ENCODE measurements at regions not wholly inside any gene's neighbourhood (a gene's known extent, or its start where the extent isn't known, plus 50 kb on each side); places are given as distances from the start of the nearest gene placed in this dataset.
A peak's percentile ranks its signal among the peaks of the same experiment; 100 is the strongest.

DNA sequence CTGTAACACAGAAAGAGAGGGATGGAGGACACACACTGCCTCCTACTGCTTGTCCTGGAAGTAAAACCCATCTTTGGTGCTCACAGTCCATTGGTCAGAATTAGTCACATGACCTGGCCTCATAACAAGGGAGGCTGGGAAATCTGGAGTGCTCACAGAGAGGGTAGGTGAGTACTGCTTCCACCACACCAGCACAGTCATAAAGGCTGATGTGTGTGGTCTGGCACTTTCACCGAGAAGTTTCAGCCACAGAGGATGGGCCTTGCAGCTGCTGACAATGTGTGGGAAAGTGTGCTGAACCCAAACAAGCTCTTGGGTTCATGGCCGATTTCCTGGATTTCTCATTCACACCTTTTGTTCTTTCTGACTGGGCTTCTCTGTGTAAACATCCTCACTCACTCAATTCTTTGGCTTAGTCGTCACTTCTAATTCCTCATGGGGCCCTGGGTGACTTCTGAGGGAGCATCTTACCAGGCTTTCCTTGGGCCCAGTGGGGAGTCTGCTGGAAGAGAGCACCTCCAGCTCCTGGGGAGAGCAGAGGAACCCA, 100.7 kb downstream of the ASB7 start:
- peak overlapping the region; percentile 71 for H3K27ac Mint-ChIP-seq
- intact Hi-C loops (cut with micrococcal nuclease): loop anchor here (1.0 kb wide), 1 partner anchor 106 kb away; no protein-coding TSS in a partner anchor
- no peak overlapping the region for H3K4me3 Mint-ChIP-seq
- H3K36me3 Mint-ChIP-seq (ENCODE audit: low read depth): no peaks in the 10 kb centered on the region
- H3K4me1 Mint-ChIP-seq (ENCODE audit: low read depth): peaks cover 5% of the 10 kb centered on the region
- DNase-seq: peak; percentile 71
- peaks cover 17% of the 10 kb centered on the region for H3K27me3 Mint-ChIP-seq (ENCODE audit: low read depth)
- CTCF ChIA-PET: interaction anchor here (0.6 kb wide), 1 partner anchor 353 kb away, joined by 3 read pairs; no protein-coding TSS in a partner anchor
- no peaks in the 10 kb centered on the region for H3K9me3 Mint-ChIP-seq

GRCh38 chr15:100703671-100704070, 101.3 kb downstream of the ASB7 start:
- CTCF ChIA-PET: no interaction called here
- no peak overlapping the region for H3K4me3 Mint-ChIP-seq
- peaks cover 5% of the 10 kb centered on the region for H3K4me1 Mint-ChIP-seq (ENCODE audit: low read depth)
- no peak for DNase-seq
- peak overlapping the region; percentile 71 for H3K27ac Mint-ChIP-seq
- H3K9me3 Mint-ChIP-seq: no peaks in the 10 kb centered on the region
- peaks cover 17% of the 10 kb centered on the region for H3K27me3 Mint-ChIP-seq (ENCODE audit: low read depth)
- no peaks in the 10 kb centered on the region for H3K36me3 Mint-ChIP-seq (ENCODE audit: low read depth)
- intact Hi-C loops (cut with micrococcal nuclease): loop anchor here (1.0 kb wide), 1 partner anchor 106 kb away; no protein-coding TSS in a partner anchor

DNA sequence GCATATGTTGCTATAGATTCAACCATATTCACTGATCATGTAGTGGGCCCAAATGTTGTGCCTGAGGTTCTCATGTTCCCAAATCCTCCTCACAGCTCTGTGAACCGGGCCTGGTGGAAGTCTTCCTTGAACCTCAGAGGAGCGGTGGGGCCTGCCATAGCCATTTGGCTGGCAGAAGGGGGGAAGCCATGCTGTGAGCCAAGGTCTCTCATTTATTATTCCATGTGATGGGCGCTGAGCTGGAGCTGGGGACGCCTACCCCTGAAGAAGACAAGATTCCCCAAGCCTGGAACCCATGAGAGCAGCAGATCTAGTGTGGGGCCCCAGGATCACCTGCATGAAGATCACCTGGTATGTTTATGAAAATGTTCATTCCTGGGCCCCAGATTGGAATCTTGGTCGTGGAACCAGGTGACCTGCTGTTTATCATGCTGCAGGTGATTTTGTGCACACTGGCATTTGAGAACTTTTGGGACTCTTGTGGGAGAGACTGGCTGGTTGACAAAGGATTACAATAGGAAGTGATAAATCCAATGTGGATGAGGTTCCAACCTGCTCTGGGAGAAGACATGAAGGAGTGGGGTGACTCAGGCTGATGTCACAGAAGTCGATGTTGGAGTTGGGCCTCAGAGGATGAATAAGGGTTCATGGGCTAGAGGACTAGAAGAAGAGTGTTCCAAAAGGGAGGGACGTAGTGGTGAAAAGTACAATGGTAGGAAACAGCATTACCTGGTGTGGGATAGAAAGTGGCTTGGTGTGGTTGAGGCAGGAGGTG, 102.1 kb downstream of the ASB7 start:
- Mint-ChIP-seq H3K27ac (no peak overlapping the region), H3K36me3 (ENCODE audit: low read depth) (no peaks in the 10 kb centered on the region), H3K9me3 (no peaks in the 10 kb centered on the region), H3K4me3 (no peak overlapping the region), H3K4me1 (ENCODE audit: low read depth) (peaks cover 5% of the 10 kb centered on the region), H3K27me3 (ENCODE audit: low read depth) (peaks cover 17% of the 10 kb centered on the region)
- intact Hi-C loops (cut with micrococcal nuclease): no loop called here
- CTCF ChIA-PET: no interaction called here
- DNase-seq: no peak

DNA sequence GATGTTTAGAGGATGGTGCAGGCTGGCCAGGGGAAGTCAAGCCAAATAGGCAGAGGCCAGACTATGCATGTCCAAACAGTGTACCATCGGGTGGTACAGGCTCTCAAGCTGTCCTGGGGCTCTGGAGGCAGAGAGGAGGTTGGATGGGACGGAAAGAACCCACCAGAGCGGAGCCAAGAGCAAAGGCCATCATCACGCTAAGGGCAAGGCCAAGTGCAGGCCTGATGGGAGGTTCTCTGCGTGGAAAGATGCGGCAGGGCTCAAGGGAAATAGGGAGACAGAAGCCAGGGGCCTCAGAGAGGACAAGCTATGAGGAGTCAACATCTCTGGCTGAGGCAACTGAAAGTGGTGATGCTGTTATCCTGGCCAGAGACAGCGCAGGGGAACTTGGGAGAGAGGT, 102.7 kb downstream of the ASB7 start:
- peaks cover 5% of the 10 kb centered on the region for H3K4me1 Mint-ChIP-seq (ENCODE audit: low read depth)
- no peak for DNase-seq
- H3K36me3 Mint-ChIP-seq (ENCODE audit: low read depth): no peaks in the 10 kb centered on the region
- H3K4me3 Mint-ChIP-seq: no peak overlapping the region
- H3K9me3 Mint-ChIP-seq: peaks cover 2% of the 10 kb centered on the region
- H3K27ac Mint-ChIP-seq: no peak overlapping the region
- CTCF ChIA-PET: no interaction called here
- intact Hi-C loops (cut with micrococcal nuclease): no loop called here
- H3K27me3 Mint-ChIP-seq (ENCODE audit: low read depth): peaks cover 17% of the 10 kb centered on the region

DNA sequence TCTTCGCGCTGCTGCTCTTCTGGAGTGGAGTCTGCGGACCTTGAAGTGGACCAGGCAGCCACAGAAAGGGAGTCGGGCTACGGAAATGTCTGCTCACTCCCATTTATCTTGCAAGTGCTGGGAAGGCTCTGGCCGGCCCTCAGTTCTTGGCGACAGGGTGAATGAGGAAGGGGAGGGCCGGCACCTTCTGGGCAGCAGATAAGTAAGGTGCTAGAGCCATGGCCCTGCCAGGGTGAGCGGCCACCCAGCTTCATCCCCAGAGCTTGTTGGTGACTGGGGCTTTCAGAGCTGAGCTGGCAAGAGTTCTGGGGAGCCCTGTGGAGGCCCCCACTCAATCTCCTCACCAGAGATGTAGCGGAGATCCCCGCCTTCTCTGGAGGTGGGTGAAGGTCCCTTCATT, 103.5 kb downstream of the ASB7 start:
- intact Hi-C loops (cut with micrococcal nuclease): no loop called here
- Mint-ChIP-seq H3K4me1 (ENCODE audit: low read depth) (peaks cover 5% of the 10 kb centered on the region), H3K27ac (no peak overlapping the region), H3K36me3 (ENCODE audit: low read depth) (no peaks in the 10 kb centered on the region), H3K27me3 (ENCODE audit: low read depth) (peaks cover 17% of the 10 kb centered on the region), H3K4me3 (no peak overlapping the region), H3K9me3 (peaks cover 2% of the 10 kb centered on the region)
- CTCF ChIA-PET: no interaction called here
- DNase-seq: no peak

GRCh38 chr15:100707229-100707628, 104.8 kb downstream of the ASB7 start:
- H3K36me3 Mint-ChIP-seq (ENCODE audit: low read depth): no peaks in the 10 kb centered on the region
- CTCF ChIA-PET: no interaction called here
- DNase-seq: no peak
- intact Hi-C loops (cut with micrococcal nuclease): no loop called here
- peaks cover 5% of the 10 kb centered on the region for H3K4me1 Mint-ChIP-seq (ENCODE audit: low read depth)
- H3K27me3 Mint-ChIP-seq (ENCODE audit: low read depth): peaks cover 13% of the 10 kb centered on the region
- peaks cover 2% of the 10 kb centered on the region for H3K9me3 Mint-ChIP-seq
- no peak overlapping the region for H3K4me3 Mint-ChIP-seq
- H3K27ac Mint-ChIP-seq: no peak overlapping the region

- Mint-ChIP-seq H3K4me3 (no peak overlapping the region), H3K4me1 (ENCODE audit: low read depth) (no peaks in the 10 kb centered on the region), H3K36me3 (ENCODE audit: low read depth) (no peaks in the 10 kb centered on the region), H3K9me3 (peaks cover 2% of the 10 kb centered on the region), H3K27me3 (ENCODE audit: low read depth) (peaks cover 10% of the 10 kb centered on the region), H3K27ac (no peak overlapping the region)
- CTCF ChIA-PET: no interaction called here
- intact Hi-C loops (cut with micrococcal nuclease): no loop called here
- DNase-seq: no peak
Observed at GRCh38 chr15:100708916-100709315, 106.5 kb downstream of the ASB7 start.

- no peak overlapping the region for H3K4me3 Mint-ChIP-seq
- H3K4me1 Mint-ChIP-seq (ENCODE audit: low read depth): no peaks in the 10 kb centered on the region
- H3K27ac Mint-ChIP-seq: no peak overlapping the region
- no peak for DNase-seq
- no peaks in the 10 kb centered on the region for H3K36me3 Mint-ChIP-seq (ENCODE audit: low read depth)
- peaks cover 2% of the 10 kb centered on the region for H3K9me3 Mint-ChIP-seq
- CTCF ChIA-PET: no interaction called here
- H3K27me3 Mint-ChIP-seq (ENCODE audit: low read depth): peaks cover 3% of the 10 kb centered on the region
- intact Hi-C loops (cut with micrococcal nuclease): no loop called here
Observed at GRCh38 chr15:100710222-100710621, 107.8 kb downstream of the ASB7 start.

- no peak for DNase-seq
- no peak overlapping the region for H3K4me3 Mint-ChIP-seq
- peaks cover 2% of the 10 kb centered on the region for H3K9me3 Mint-ChIP-seq
- H3K27me3 Mint-ChIP-seq (ENCODE audit: low read depth): peaks cover 3% of the 10 kb centered on the region
- CTCF ChIA-PET: no interaction called here
- intact Hi-C loops (cut with micrococcal nuclease): no loop called here
- no peak overlapping the region for H3K27ac Mint-ChIP-seq
- no peaks in the 10 kb centered on the region for H3K36me3 Mint-ChIP-seq (ENCODE audit: low read depth)
- no peaks in the 10 kb centered on the region for H3K4me1 Mint-ChIP-seq (ENCODE audit: low read depth)
Observed at GRCh38 chr15:100710744-100711515, 108.5 kb downstream of the ASB7 start.

DNA sequence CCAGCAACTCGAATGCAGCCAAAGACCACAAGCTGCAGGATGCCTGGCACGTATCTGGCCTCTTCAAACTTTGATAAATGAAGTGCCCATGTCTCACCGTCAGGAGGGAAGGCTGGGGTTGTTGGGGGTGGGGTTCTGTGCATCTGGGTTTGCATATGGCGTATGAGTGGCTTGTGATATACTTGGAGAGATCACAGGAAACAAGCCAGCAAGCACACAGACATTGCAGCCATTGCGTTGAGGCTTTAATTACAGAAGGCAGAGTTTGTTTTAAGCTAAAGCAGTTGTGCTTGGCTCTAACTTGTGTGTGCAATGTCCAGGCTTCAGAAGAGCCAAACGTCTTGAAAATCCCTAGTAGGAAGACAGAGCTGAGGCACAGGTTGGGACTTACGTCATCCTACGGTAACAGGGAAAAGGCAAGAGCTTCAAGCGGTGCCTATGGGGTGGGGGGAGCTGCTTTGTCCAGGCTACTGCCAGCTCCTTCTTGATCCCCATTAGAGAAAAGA, 109.2 kb downstream of the ASB7 start:
- intact Hi-C loops (cut with micrococcal nuclease): no loop called here
- H3K27ac Mint-ChIP-seq: no peak overlapping the region
- H3K36me3 Mint-ChIP-seq (ENCODE audit: low read depth): no peaks in the 10 kb centered on the region
- no peak for DNase-seq
- CTCF ChIA-PET: no interaction called here
- peaks cover 3% of the 10 kb centered on the region for H3K27me3 Mint-ChIP-seq (ENCODE audit: low read depth)
- no peak overlapping the region for H3K4me3 Mint-ChIP-seq
- peaks cover 2% of the 10 kb centered on the region for H3K9me3 Mint-ChIP-seq
- no peaks in the 10 kb centered on the region for H3K4me1 Mint-ChIP-seq (ENCODE audit: low read depth)

- Mint-ChIP-seq H3K9me3 (peaks cover 2% of the 10 kb centered on the region), H3K27ac (no peak overlapping the region), H3K4me3 (no peak overlapping the region), H3K36me3 (ENCODE audit: low read depth) (no peaks in the 10 kb centered on the region), H3K27me3 (ENCODE audit: low read depth) (peaks cover 2% of the 10 kb centered on the region), H3K4me1 (ENCODE audit: low read depth) (no peaks in the 10 kb centered on the region)
- DNase-seq: no peak
- intact Hi-C loops (cut with micrococcal nuclease): no loop called here
- CTCF ChIA-PET: no interaction called here
Observed at GRCh38 chr15:100712226-100712625, 109.8 kb downstream of the ASB7 start.

DNA sequence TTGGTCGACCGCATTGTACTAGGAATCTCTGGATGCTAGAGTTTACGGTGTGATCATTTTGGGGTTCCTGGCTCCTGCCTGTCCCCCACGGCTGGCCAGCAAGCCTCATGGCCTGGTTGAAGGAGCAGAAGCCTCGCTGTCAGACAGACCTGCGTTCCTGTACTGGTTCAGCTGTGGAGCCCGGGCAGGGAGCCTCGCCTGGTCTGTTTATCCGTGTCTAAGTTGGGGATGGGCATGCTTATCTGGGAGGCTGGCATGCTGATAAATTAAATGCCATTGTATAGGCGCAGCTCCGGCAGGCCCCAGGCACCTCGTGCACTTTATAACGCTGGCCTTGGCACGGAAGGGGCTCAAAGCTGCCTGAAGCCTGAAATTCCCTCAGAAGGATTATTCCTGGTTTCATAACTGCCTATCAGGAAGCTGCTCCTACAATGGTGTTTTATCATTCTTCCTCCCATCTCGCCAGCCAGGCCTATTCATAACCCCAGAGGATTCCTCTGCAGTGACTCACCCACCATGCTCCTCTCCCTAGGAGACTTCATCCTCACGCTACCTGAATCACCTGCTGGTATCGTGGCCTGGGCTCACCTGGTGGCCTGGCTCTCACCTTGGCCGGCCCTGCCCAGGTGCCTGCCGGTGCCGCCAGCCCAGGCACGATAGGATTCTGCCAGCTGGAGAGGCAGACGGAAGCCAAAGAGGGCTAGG, 110.9 kb downstream of the ASB7 start:
- no peak for DNase-seq
- H3K9me3 Mint-ChIP-seq: peaks cover 2% of the 10 kb centered on the region
- H3K4me3 Mint-ChIP-seq: no peak overlapping the region
- intact Hi-C loops (cut with micrococcal nuclease): no loop called here
- no peaks in the 10 kb centered on the region for H3K4me1 Mint-ChIP-seq (ENCODE audit: low read depth)
- no peaks in the 10 kb centered on the region for H3K36me3 Mint-ChIP-seq (ENCODE audit: low read depth)
- CTCF ChIA-PET: no interaction called here
- H3K27ac Mint-ChIP-seq: no peak overlapping the region
- peaks cover 3% of the 10 kb centered on the region for H3K27me3 Mint-ChIP-seq (ENCODE audit: low read depth)

All from activated naive CD4-positive, alpha-beta T cell treated with anti-CD3 and anti-CD28 coated beads for 36 hours (primary cell).